ENCODE measurements at regions not wholly inside any gene's neighbourhood (a gene's known extent, or its start where the extent isn't known, plus 50 kb on each side); places are given as distances from the start of the nearest gene placed in this dataset.

DNA sequence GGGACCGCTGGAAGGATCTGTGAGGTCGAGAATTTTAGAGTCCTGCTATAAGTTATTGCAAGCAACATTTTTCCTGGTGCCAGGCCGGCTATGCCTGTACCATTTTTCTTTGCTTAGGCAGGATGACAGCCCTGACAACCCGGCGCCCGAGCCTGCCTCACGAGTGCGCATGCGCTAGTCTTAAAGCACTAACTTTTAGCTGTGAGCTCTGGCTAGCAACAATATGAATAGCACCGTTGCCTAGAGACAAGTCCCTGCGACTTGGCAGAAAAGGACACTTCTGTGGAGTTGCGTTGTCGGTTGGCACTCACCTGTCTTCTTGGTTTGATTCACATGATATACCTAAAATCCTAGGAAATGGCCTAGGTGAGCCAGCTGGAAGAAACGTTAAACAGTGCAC lies 663.4 kb upstream of the TSPY4 start:
- TF ChIP-seq CTCF (conservative IDR thresholded peaks at IDR 0.05 in 1 of 2, IDR thresholded peaks at IDR 0.05 in 1 of 2; ENCODE audit: low read depth in 1 of 2, low read length in 2 of 2) (no peak), EZH2 (IDR thresholded peaks at IDR 0.05; ENCODE audit: low read length, missing control alignments) (no peak)
